ENCODE measurements at regions not wholly inside any gene's neighbourhood (a gene's known extent, or its start where the extent isn't known, plus 50 kb on each side); places are given as distances from the start of the nearest gene placed in this dataset.

DNA sequence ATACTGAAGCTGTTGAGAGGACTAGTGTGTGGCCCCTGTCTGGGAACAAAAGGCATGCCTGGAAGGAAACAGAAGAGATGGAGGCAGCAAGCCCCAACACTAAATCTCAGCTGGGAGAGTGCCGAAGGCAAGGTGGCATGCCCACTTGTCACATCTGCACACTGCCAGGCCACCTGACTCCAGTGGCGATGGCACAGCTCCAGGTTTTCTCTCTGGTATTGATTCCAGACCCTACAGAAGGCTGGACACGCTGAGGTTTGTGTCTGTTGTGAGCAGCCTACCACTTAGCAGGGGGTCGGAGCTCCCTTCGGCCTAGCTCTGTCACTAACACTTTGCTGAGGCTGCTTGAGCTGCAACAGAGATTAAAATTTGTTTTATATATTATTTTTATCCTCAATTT is 307.3 kb downstream of the TDRD15 start:
- Mint-ChIP-seq H3K4me1 (no peaks in the 10 kb centered on the region), H3K9me3 (ENCODE audit: low read depth) (peaks cover 12% of the 10 kb centered on the region), H3K36me3 (ENCODE audit: low read depth) (no peaks in the 10 kb centered on the region), H3K27ac (no peak overlapping the region), H3K4me3 (no peak overlapping the region), H3K27me3 (no peaks in the 10 kb centered on the region)
- CTCF ChIA-PET, result interaction anchor here (1.0 kb wide), 1 partner anchor 14 kb away, joined by 3 read pairs; no protein-coding TSS in a partner anchor
- intact Hi-C loops (cut with DNase I, micrococcal nuclease), result no loop called here
- POLR2A ChIA-PET, result no interaction called here
- no peak for DNase-seq
- no peak for ATAC-seq

DNA sequence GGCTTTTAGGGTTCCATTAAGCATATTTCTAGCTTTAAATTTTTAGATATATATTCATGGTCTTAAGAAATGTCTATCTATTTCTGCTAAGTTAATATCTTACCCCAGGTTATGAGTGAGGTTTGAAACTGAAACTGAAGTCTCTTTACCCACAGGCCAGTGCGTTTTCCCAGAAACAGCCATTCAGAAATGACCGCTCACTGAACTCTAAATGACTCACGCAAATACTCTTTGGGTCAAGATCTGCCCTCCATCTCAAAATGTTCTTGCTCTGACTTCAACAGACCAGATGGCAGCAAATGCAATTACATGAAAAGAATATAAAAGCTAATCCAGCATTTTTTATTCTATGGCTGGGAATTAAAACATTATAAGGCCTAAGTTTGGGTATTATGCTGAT is 315.2 kb downstream of the TDRD15 start:
- ChIA-PET POLR2A (no interaction called here), CTCF (interaction anchor here (0.6 kb wide), 1 partner anchor 743 kb away, joined by 3 read pairs; no protein-coding TSS in a partner anchor)
- ATAC-seq, result no peak
- Mint-ChIP-seq H3K9me3 (ENCODE audit: low read depth) (peaks cover 3% of the 10 kb centered on the region), H3K27me3 (no peaks in the 10 kb centered on the region), H3K27ac (no peak overlapping the region), H3K4me1 (no peaks in the 10 kb centered on the region), H3K4me3 (no peak overlapping the region), H3K36me3 (ENCODE audit: low read depth) (no peaks in the 10 kb centered on the region)
- DNase-seq, result no peak
- intact Hi-C loops (cut with DNase I, micrococcal nuclease), result no loop called here

DNA sequence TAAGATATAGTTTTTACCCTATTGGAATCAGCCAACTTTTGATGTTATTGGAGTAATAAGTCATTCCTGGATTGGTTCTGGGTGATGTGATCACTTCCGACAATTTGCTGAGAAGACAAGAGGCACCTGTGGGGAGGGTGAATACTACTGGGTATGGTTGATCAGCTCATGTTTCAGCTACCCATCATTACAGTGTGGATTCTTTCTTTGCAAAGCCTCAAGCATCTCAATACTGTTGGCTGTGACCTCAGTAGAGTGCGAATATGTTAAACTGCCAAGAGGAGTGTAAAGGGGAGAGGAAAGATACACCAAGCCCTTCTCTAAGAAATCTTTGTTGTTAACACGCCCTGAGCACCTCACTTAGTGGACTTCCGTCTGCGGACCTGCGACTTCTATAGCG is 317.7 kb downstream of the TDRD15 start:
- Mint-ChIP-seq H3K4me1 (no peaks in the 10 kb centered on the region), H3K36me3 (ENCODE audit: low read depth) (no peaks in the 10 kb centered on the region), H3K27me3 (no peaks in the 10 kb centered on the region), H3K4me3 (no peak overlapping the region), H3K27ac (no peak overlapping the region), H3K9me3 (ENCODE audit: low read depth) (no peaks in the 10 kb centered on the region)
- ChIA-PET POLR2A (no interaction called here), CTCF (no interaction called here)
- intact Hi-C loops (cut with DNase I, micrococcal nuclease), result no loop called here
- no peak for DNase-seq
- no peak for ATAC-seq

DNA sequence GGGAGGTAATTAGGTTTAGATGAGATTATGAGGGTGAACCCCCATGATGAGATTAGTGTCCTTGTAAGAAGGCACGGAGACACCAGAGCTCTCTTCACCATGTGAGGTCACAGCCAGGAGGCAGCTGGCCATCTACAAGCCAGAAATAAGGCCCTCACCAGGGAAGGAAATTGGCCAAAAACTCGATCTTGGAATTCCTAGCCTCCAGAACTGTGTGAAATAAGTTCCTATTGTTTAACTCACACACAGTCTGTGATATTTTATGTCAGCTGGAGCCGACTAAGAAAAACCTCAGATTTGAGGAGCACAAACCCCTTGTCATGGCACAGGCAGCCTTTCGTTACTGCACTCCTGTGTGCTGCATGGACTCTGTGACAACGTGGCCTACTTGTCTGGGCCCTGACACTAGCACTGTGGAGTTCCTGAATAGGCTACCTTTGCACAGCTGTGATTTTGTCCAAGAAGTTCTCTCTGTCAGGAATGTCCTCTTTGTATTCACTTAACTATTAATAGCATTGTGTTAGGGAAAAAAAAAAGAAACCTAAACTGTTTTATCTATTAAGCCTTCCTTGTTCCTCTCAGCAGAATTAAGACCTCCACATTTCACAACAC is 319.8 kb downstream of the TDRD15 start:
- no peaks in the 10 kb centered on the region for H3K36me3 Mint-ChIP-seq (ENCODE audit: low read depth)
- intact Hi-C loops (cut with DNase I, micrococcal nuclease), result no loop called here
- POLR2A ChIA-PET, result no interaction called here
- no peak for DNase-seq
- no peaks in the 10 kb centered on the region for H3K27me3 Mint-ChIP-seq
- H3K9me3 Mint-ChIP-seq (ENCODE audit: low read depth), result no peaks in the 10 kb centered on the region
- CTCF ChIA-PET, result no interaction called here
- no peak overlapping the region for H3K4me3 Mint-ChIP-seq
- no peaks in the 10 kb centered on the region for H3K4me1 Mint-ChIP-seq
- H3K27ac Mint-ChIP-seq, result no peak overlapping the region
- ATAC-seq, result no peak

DNA sequence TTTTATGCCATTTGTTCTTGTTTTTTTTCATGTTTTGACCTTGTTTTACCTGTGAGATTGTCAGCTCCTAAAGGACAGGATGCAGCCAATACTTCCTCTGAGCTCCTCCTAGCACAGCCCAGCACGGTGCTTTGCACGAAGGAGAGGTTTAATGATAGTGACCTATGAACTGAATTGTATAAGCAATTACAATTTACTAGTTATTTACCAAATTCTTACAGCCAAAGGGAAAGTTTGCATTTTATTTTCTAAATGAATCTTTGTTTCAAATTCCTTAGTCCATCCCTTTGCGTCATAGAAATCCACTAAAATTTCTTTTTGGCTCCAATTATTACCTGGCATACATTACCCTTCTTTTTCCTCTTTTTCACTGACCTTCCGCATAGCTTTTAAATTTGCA is 326.1 kb downstream of the TDRD15 start:
- ATAC-seq (no peak), DNase-seq (no peak)
- ChIA-PET CTCF (interaction anchor here (0.6 kb wide), 1 partner anchor 12 kb away, joined by 3 read pairs; no protein-coding TSS in a partner anchor), POLR2A (no interaction called here)
- peaks cover 2% of the 10 kb centered on the region for H3K27me3 Mint-ChIP-seq
- H3K9me3 Mint-ChIP-seq (ENCODE audit: low read depth), result peaks cover 1% of the 10 kb centered on the region
- no peaks in the 10 kb centered on the region for H3K4me1 Mint-ChIP-seq
- H3K36me3 Mint-ChIP-seq (ENCODE audit: low read depth), result no peaks in the 10 kb centered on the region
- no peak overlapping the region for H3K27ac Mint-ChIP-seq
- intact Hi-C loops (cut with DNase I, micrococcal nuclease), result no loop called here
- no peak overlapping the region for H3K4me3 Mint-ChIP-seq

DNA sequence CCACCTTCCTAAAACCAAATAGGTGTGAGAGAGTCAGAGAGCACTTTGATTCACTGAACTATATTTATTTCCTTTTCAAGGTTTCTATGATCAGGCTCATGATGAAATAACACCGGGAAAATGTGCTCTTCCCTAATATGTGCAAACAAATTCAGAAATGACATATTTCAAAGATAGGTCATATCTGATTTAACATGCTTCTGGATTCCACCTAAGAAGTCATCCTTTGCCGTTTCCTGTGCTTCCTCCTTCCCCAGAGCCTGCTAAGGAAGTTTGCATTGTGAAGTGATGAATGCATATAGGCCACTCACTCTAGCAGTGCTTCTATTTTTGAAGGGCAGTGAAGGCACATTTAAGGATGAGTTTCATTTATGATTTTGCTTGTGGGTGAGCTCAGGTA is 327.6 kb downstream of the TDRD15 start:
- CTCF ChIA-PET, result no interaction called here
- POLR2A ChIA-PET, result no interaction called here

DNA sequence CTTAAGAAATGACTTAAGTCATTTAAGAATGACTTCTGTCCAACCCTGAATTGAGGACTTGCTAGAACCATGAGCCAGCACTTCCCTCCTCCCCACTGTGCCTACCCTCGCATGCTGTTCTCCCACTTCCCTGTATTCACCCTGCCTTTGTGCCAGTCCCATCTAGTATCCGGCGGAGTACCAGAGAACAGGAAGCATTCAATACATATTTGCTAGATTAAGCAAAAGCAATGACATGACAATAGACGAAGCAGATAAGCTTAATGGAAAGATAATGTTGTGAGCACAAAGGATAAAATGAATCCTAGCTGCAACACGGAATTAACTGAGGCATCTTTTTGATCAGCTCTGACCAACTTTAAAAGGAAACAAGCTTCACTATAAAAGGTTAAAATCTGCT is 328.5 kb downstream of the TDRD15 start:
- Mint-ChIP-seq H3K27me3 (peaks cover 2% of the 10 kb centered on the region), H3K4me3 (no peak overlapping the region), H3K9me3 (ENCODE audit: low read depth) (peaks cover 1% of the 10 kb centered on the region), H3K36me3 (ENCODE audit: low read depth) (no peaks in the 10 kb centered on the region), H3K4me1 (no peaks in the 10 kb centered on the region), H3K27ac (no peak overlapping the region)
- CTCF ChIA-PET, result no interaction called here
- no peak for DNase-seq
- intact Hi-C loops (cut with DNase I, micrococcal nuclease), result no loop called here
- ATAC-seq, result no peak
- POLR2A ChIA-PET, result no interaction called here

More for the DNA sequence above, 327.6 kb downstream of the TDRD15 start:
- Mint-ChIP-seq H3K27me3 (peaks cover 2% of the 10 kb centered on the region), H3K4me1 (no peaks in the 10 kb centered on the region), H3K36me3 (ENCODE audit: low read depth) (no peaks in the 10 kb centered on the region), H3K9me3 (ENCODE audit: low read depth) (peaks cover 1% of the 10 kb centered on the region), H3K27ac (no peak overlapping the region), H3K4me3 (no peak overlapping the region)
- intact Hi-C loops (cut with DNase I, micrococcal nuclease), result no loop called here
- ATAC-seq (no peak), DNase-seq (no peak)

DNA sequence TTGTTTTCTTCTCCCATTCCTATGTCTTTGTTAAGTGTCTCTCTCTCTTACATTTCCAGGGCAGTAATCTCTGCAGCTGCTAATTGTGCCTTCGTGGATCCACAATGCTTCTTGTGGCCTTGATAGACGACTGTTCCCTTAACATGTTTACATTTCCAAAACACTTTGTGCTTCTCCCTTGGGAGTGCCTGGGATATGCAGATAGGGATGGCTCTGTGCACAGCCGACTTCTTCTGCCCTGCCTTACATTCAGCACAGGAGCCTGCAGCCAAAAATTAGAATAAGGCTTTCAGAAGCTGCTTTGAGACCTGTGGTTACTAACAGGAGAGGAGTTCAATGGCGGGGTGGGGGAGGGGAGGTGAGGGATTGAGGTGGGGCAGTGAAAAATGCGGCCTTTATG is 328.9 kb downstream of the TDRD15 start:
- H3K9me3 Mint-ChIP-seq (ENCODE audit: low read depth), result peaks cover 1% of the 10 kb centered on the region
- DNase-seq, result no peak
- H3K36me3 Mint-ChIP-seq (ENCODE audit: low read depth), result no peaks in the 10 kb centered on the region
- no peak overlapping the region for H3K4me3 Mint-ChIP-seq
- intact Hi-C loops (cut with DNase I, micrococcal nuclease), result no loop called here
- ATAC-seq, result no peak
- POLR2A ChIA-PET, result no interaction called here
- peaks cover 2% of the 10 kb centered on the region for H3K27me3 Mint-ChIP-seq
- CTCF ChIA-PET, result no interaction called here
- H3K4me1 Mint-ChIP-seq, result no peaks in the 10 kb centered on the region
- H3K27ac Mint-ChIP-seq, result no peak overlapping the region

DNA sequence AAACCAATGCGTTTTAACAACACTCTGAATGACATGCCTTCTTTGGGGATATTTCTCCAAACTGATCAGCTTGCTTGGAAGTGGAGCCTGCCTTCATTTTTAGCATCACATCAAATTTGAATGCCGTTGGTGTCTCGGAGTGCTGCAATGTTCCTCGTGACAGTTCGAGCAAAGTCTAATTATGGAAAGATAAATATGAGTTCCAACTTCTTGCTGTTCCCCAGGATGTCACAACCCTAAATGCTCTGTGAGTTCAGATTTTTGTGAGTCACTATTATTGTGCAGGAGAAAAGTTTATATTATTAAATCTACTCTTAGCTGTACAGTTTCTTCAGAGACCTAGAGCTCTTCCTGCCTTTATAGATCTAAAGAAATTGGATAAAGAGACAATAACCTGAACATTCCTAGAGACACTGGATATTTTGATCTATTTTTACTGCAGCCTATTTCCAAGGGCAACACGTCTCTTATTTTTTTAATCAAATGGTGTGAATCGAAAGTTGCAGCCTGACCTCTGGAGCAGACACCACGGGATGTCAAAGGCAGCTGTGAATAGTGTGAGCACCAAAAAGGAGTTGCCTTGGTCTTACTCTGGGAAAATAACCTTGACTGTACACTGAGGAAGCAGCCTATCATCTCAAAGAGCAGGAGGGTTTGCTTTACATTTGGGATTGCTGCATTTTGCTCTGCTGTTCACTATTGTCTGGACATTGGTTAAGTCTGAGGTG is 330.1 kb downstream of the TDRD15 start:
- ChIA-PET POLR2A (no interaction called here), CTCF (interaction anchor here (0.7 kb wide), 1 partner anchor 379 kb away, joined by 3 read pairs; no protein-coding TSS in a partner anchor)
- no peak overlapping the region for H3K27ac Mint-ChIP-seq
- H3K4me1 Mint-ChIP-seq, result no peaks in the 10 kb centered on the region
- DNase-seq, result no peak
- H3K27me3 Mint-ChIP-seq, result peaks cover 2% of the 10 kb centered on the region
- intact Hi-C loops (cut with DNase I, micrococcal nuclease), result no loop called here
- ATAC-seq, result no peak
- peaks cover 4% of the 10 kb centered on the region for H3K9me3 Mint-ChIP-seq (ENCODE audit: low read depth)
- no peak overlapping the region for H3K4me3 Mint-ChIP-seq
- no peaks in the 10 kb centered on the region for H3K36me3 Mint-ChIP-seq (ENCODE audit: low read depth)

DNA sequence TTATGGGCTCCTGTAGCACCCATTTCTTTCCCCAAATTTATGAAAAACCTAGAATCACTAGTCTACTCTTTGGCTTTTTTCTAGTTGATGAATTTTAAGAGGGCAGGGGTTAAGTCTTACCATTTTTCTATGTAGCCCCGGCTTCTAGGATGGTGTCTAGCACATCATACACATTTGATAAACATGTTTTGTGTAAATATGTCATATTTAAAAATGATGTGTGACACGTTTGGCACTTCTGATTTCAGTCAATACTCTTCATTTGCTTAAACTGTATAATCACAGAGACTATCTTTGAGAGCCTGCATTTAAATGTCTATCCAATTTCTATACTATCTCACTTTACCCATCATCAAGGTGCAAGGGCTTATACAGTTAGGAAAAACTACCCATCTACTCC is 331.1 kb downstream of the TDRD15 start:
- ChIA-PET CTCF (no interaction called here), POLR2A (no interaction called here)
- ATAC-seq (no peak), DNase-seq (no peak)
- Mint-ChIP-seq H3K9me3 (ENCODE audit: low read depth) (peaks cover 6% of the 10 kb centered on the region), H3K27me3 (peaks cover 2% of the 10 kb centered on the region), H3K36me3 (ENCODE audit: low read depth) (no peaks in the 10 kb centered on the region), H3K4me3 (no peak overlapping the region), H3K27ac (no peak overlapping the region), H3K4me1 (no peaks in the 10 kb centered on the region)
- intact Hi-C loops (cut with DNase I, micrococcal nuclease), result no loop called here

DNA sequence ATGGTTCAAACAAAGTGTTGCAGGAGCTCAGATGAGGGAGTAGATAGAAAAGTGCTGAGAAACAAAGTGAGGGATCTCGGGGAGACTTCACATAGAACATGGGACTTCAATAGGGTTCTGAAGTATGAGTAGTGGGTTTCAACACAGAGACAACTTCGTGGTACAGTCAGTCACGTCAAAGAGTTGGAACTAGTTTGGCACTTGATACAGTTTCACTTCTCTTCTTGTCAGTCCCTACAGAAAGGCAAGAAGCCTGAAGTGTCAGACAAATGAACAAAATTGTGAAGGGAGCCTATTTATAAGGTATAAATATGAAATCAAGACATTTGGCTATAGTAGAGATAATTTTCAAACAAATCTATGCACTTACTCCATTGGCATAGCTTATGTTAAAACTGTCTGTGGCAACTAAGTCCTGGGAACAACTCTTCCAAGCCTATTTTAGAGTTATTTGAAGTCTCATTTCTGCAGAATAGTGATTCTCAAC is 338.0 kb downstream of the TDRD15 start:
- H3K4me3 Mint-ChIP-seq, result no peak overlapping the region
- peaks cover 4% of the 10 kb centered on the region for H3K9me3 Mint-ChIP-seq (ENCODE audit: low read depth)
- no peaks in the 10 kb centered on the region for H3K4me1 Mint-ChIP-seq
- ATAC-seq (no peak), DNase-seq (no peak)
- POLR2A ChIA-PET, result no interaction called here
- no peak overlapping the region for H3K27ac Mint-ChIP-seq
- intact Hi-C loops (cut with DNase I, micrococcal nuclease), result no loop called here
- no peaks in the 10 kb centered on the region for H3K36me3 Mint-ChIP-seq (ENCODE audit: low read depth)
- no peaks in the 10 kb centered on the region for H3K27me3 Mint-ChIP-seq
- CTCF ChIA-PET, result interaction anchor here (0.8 kb wide), 1 partner anchor 12 kb away, joined by 3 read pairs; no protein-coding TSS in a partner anchor

DNA sequence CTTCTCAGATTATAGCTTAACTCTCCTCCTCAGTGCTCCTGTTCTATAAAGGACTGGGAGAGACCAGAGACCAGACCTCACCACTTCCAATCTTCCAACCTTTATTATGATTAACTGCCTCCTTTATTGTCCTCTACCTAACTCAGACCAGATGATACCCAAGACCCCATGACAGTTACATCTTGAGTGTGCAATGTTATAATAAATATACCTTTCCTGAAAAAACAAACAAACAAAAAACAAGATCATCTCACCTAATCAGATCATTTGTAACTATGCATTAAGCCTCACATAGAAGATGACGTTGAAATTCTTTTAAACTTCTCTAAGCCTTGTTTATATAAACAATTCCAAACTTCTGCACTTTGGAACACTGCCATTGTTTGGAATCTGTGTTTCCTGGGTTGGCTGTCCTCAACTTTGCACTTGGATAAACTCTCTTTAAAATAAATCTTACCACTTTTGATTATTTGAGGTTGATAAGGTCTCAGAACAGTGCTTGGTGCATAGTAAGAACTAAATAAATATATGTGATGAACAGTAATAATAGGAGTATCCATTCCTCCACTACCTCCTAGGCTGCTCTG is 342.7 kb downstream of the TDRD15 start:
- intact Hi-C loops (cut with DNase I, micrococcal nuclease), result no loop called here
- H3K27me3 Mint-ChIP-seq, result no peaks in the 10 kb centered on the region
- no peaks in the 10 kb centered on the region for H3K36me3 Mint-ChIP-seq (ENCODE audit: low read depth)
- no peak for ATAC-seq
- peaks cover 2% of the 10 kb centered on the region for H3K9me3 Mint-ChIP-seq (ENCODE audit: low read depth)
- CTCF ChIA-PET, result no interaction called here
- H3K4me3 Mint-ChIP-seq, result no peak overlapping the region
- no peaks in the 10 kb centered on the region for H3K4me1 Mint-ChIP-seq
- no peak overlapping the region for H3K27ac Mint-ChIP-seq
- no peak for DNase-seq
- POLR2A ChIA-PET, result no interaction called here

Data from activated CD4-positive, alpha-beta T cell treated with anti-CD3 and anti-CD28 coated beads for 36 hours (primary cell).